GM13977 (cell line): ENCODE measurements at regions not wholly inside any gene's neighbourhood (a gene's known extent, or its start where the extent isn't known, plus 50 kb on each side); places are given as distances from the start of the nearest gene placed in this dataset.

ENCODE experiments used
- DNase-seq: peaks from one replicate; pipeline ENCODE4 v3.0.0; 2012; ENCODE audit warnings: low spot score
- CTCF ChIP-seq: IDR thresholded peaks from 2 replicates; pipeline ENCODE4 v1.5.1; 2012; ENCODE audit warnings: mild to moderate bottlenecking, control low read depth; ENCODE audit not compliant: insufficient read depth; ENCODE audit errors: extremely low read depth, missing control alignments
- in situ Hi-C: fragments of 300-500 bp; cut with MboI; formaldehyde crosslinking; loops from one replicate; pipeline ENCODE4 v1.12.0; 2022; ENCODE audit warnings: low sequenced_read_pairs, low pct_unique_long_range_greater_than_20kb, mixed read lengths, inconsistent platforms; ENCODE audit not compliant: unreplicated experiment

- in situ Hi-C loops, result no loop called here
- DNase-seq, result no peak
- TF ChIP-seq CTCF, result no peak
Observed at GRCh38 chr11:115117956-115118493, 386.2 kb downstream of the CADM1 start.

- no peak for TF ChIP-seq CTCF
- in situ Hi-C loops, result no loop called here
- no peak for DNase-seq
Observed at GRCh38 chr11:115119146-115119545, 385.1 kb downstream of the CADM1 start.
